H1 (cell line): ENCODE measurements at regions not wholly inside any gene's neighbourhood (a gene's known extent, or its start where the extent isn't known, plus 50 kb on each side); places are given as distances from the start of the nearest gene placed in this dataset.

Experiments
- CTCF ChIA-PET: fragments of 300-600 bp; sonication (Branson Sonifier 250); formaldehyde crosslinking; loops from one replicate; lab custom pipeline; 2021; ENCODE audit not compliant: partially characterized antibody; lab: Charles Lee
- POLR2A ChIA-PET: fragments of 300-600 bp; sonication (Branson Sonifier 250); formaldehyde crosslinking; loops from one replicate; lab custom pipeline; 2021; ENCODE audit warnings: inconsistent platforms; ENCODE audit not compliant: partially characterized antibody; lab: Charles Lee
- DNase-seq, 2 experiments: peaks; one replicate each; pipeline versions ENCODE4 v3.0.0 to v3.0.0-alpha.2; 2010 to 2022; ENCODE audit warnings: low spot score in 2 of 2, low read depth in 1 of 2, mixed read lengths in 1 of 2
- FAIRE-seq: peaks from 2 replicates; lab custom pipeline; 2011; peaks lifted over from hg19 to GRCh38; lab: Jason Lieb, UNC
- H2AFZ ChIP-seq: 2 replicates; pipeline ENCODE4 v1.8.1; 2012; ENCODE audit warnings: low read length, inconsistent platforms
- H2AK5ac ChIP-seq: 2 replicates; pipeline ENCODE4 v1.6.1; 2013; ENCODE audit warnings: low read depth, low read length
- H2BK120ac ChIP-seq: replicated peaks from 2 replicates; pipeline ENCODE3; 2013; ENCODE audit warnings: low read depth, low read length, inconsistent platforms
- H2BK12ac ChIP-seq: 2 replicates; pipeline ENCODE4 v1.6.1; 2013; ENCODE audit warnings: low read depth, low read length
- H2BK15ac ChIP-seq: 2 replicates; pipeline ENCODE4 v1.6.1; 2013; ENCODE audit warnings: low read length
- H2BK20ac ChIP-seq: 2 replicates; pipeline ENCODE4 v1.6.1; 2013; ENCODE audit warnings: low read length
- H2BK5ac ChIP-seq: 2 replicates; pipeline ENCODE4 v1.6.1; 2013; ENCODE audit warnings: low read depth, low read length
- H3K14ac ChIP-seq: 2 replicates; pipeline ENCODE4 v1.6.1; 2013; ENCODE audit warnings: inconsistent platforms; ENCODE audit not compliant: insufficient read length
- H3K18ac ChIP-seq: 2 replicates; pipeline ENCODE4 v1.6.1; 2013; ENCODE audit warnings: low read length; ENCODE audit errors: extremely low read depth
- H3K23ac ChIP-seq: 2 replicates; pipeline ENCODE4 v1.6.1; 2013; ENCODE audit warnings: inconsistent platforms; ENCODE audit not compliant: insufficient read length
- H3K23me2 ChIP-seq: 2 replicates; pipeline ENCODE4 v1.6.1; 2013; ENCODE audit warnings: low read depth, low read length
- H3K27ac ChIP-seq: 2 replicates; pipeline ENCODE4 v1.6.1; 2011; ENCODE audit warnings: low read depth, low read length, inconsistent platforms
- H3K27me3 ChIP-seq, 4 experiments: replicated peaks in 1 of 4; 1 replicate in 1 of 4; 2 replicates in 3 of 4; pipeline versions ENCODE4 v1.6.1 to v1.8.1; 2011 to 2013; ENCODE audit warnings: low read length in 3 of 4, mild to moderate bottlenecking in 3 of 4, inconsistent platforms in 2 of 4, mixed read lengths in 2 of 4, moderate library complexity in 1 of 4; ENCODE audit not compliant: control insufficient read depth in 3 of 4, insufficient read depth in 3 of 4; ENCODE audit errors: extremely low read depth in 1 of 4
- H3K36me3 ChIP-seq, 4 experiments: 2 replicates each; pipeline versions ENCODE4 v1.6.1 to v1.8.1; 2011 to 2013; ENCODE audit warnings: mild to moderate bottlenecking in 4 of 4, low read length in 3 of 4, moderate library complexity in 2 of 4, control low read depth in 1 of 4, inconsistent platforms in 1 of 4; ENCODE audit not compliant: insufficient read depth in 4 of 4, control insufficient read depth in 2 of 4
- H3K4ac ChIP-seq: replicated peaks from 2 replicates; pipeline ENCODE3; 2013; ENCODE audit warnings: low read length, low read depth, mixed read lengths, inconsistent platforms; ENCODE audit not compliant: insufficient read length
- H3K4me1 ChIP-seq, 4 experiments: replicated peaks in 1 of 4; 1 replicate in 1 of 4; 2 replicates in 3 of 4; pipeline versions ENCODE4 v1.6.1 to v1.8.1; 2011 to 2013; ENCODE audit warnings: low read length in 3 of 4, inconsistent platforms in 2 of 4, mixed read lengths in 1 of 4; ENCODE audit not compliant: insufficient read depth in 4 of 4, control insufficient read depth in 3 of 4
- H3K4me2 ChIP-seq, 2 experiments: 2 replicates each; pipeline versions ENCODE4 v1.6.1 to v1.8.1; 2011 to 2013; ENCODE audit warnings: low read depth in 2 of 2, low read length in 2 of 2, control low read depth in 1 of 2, inconsistent platforms in 1 of 2, mild to moderate bottlenecking in 1 of 2; ENCODE audit not compliant: insufficient read depth in 1 of 2
- H3K4me3 ChIP-seq, 4 experiments: fragments of 200-600, 300-600 bp in 1 of 4; sonication (generic), shearing (Covaris generic), sonication (Bioruptor Twin) in 1 of 4; 2 replicates each; pipeline versions ENCODE4 v1.5.1 to v1.8.1; 2011 to 2016; ENCODE audit warnings: low read length in 4 of 4, low read depth in 3 of 4, control low read depth in 2 of 4, inconsistent platforms in 2 of 4, mild to moderate bottlenecking in 2 of 4, mixed read lengths in 1 of 4, moderate library complexity in 1 of 4; ENCODE audit not compliant: insufficient read depth in 2 of 4; ENCODE audit errors: extremely low read depth in 1 of 4
- H3K56ac ChIP-seq: replicated peaks from 2 replicates; pipeline ENCODE3; 2013; ENCODE audit warnings: low read depth, mild to moderate bottlenecking, mixed read lengths, low read length, inconsistent platforms; ENCODE audit not compliant: insufficient read length
- H3K79me1 ChIP-seq: 2 replicates; pipeline ENCODE4 v1.6.1; 2013; ENCODE audit warnings: low read depth, low read length, control low read depth
- H3K79me2 ChIP-seq, 2 experiments: 2 replicates each; pipeline versions ENCODE4 v1.6.1 to v1.8.1; 2012 to 2013; ENCODE audit warnings: low read length in 2 of 2, mild to moderate bottlenecking in 2 of 2, inconsistent platforms in 1 of 2; ENCODE audit not compliant: insufficient read depth in 2 of 2, control insufficient read depth in 1 of 2
- H3K9ac ChIP-seq, 4 experiments: replicated peaks in 1 of 4; 1 replicate in 1 of 4; 2 replicates in 3 of 4; pipeline versions ENCODE4 v1.6.1 to v1.8.1; 2011 to 2013; ENCODE audit warnings: low read depth in 3 of 4, low read length in 3 of 4, control low read depth in 2 of 4, mild to moderate bottlenecking in 2 of 4, moderate library complexity in 2 of 4, inconsistent platforms in 1 of 4; ENCODE audit errors: extremely low read depth in 1 of 4
- H3K9me3 ChIP-seq, 2 experiments: 2 replicates each; pipeline versions ENCODE4 v1.6.1 to v1.8.1; 2012 to 2013; ENCODE audit warnings: mild to moderate bottlenecking in 2 of 2, moderate library complexity in 2 of 2, control low read depth in 1 of 2, inconsistent platforms in 1 of 2, low read depth in 1 of 2, low read length in 1 of 2, mixed read lengths in 1 of 2; ENCODE audit not compliant: insufficient read depth in 2 of 2
- H4K20me1 ChIP-seq, 2 experiments: replicated peaks in 1 of 2; 2 replicates each; pipeline versions ENCODE3 to v1.8.1; 2011 to 2013; ENCODE audit warnings: inconsistent platforms in 2 of 2, low read length in 2 of 2, mild to moderate bottlenecking in 1 of 2; ENCODE audit not compliant: insufficient read depth in 2 of 2, control insufficient read depth in 1 of 2
- H4K5ac ChIP-seq: 2 replicates; pipeline ENCODE4 v1.6.1; 2013; ENCODE audit warnings: low read length, low read depth, mixed read lengths, inconsistent platforms; ENCODE audit not compliant: insufficient read length
- H4K8ac ChIP-seq: 2 replicates; pipeline ENCODE4 v1.8.0; 2013; ENCODE audit warnings: mild to moderate bottlenecking, moderate library complexity, low read length, inconsistent platforms; ENCODE audit not compliant: insufficient read depth; ENCODE audit errors: extremely low read depth
- H4K91ac ChIP-seq: replicated peaks from 2 replicates; pipeline ENCODE3; 2013; ENCODE audit warnings: low read length, mixed read lengths, inconsistent platforms; ENCODE audit not compliant: insufficient read length
- ATF3 ChIP-seq: IDR thresholded peaks from 2 replicates; pipeline ENCODE4 v1.6.1; 2011; ENCODE audit warnings: low read depth, mild to moderate bottlenecking, low read length; ENCODE audit not compliant: insufficient read depth
- BACH1 ChIP-seq: IDR thresholded peaks from 2 replicates; pipeline ENCODE4 v1.6.1; 2012; ENCODE audit warnings: low read length, improper control_type of control experiment
- CEBPB ChIP-seq: IDR thresholded peaks from 2 replicates; pipeline ENCODE4 v1.6.1; 2012; ENCODE audit warnings: low read depth, low read length
- CHD1 ChIP-seq: IDR thresholded peaks from 2 replicates; pipeline ENCODE4 v1.6.1; 2012; ENCODE audit warnings: low read depth, low read length, improper control_type of control experiment
- EGR1 ChIP-seq: IDR thresholded peaks from 2 replicates; pipeline ENCODE4 v1.6.1; 2011; ENCODE audit warnings: low read depth, low read length, borderline replicate concordance
- EZH2 ChIP-seq: fragments of 200-600 bp; sonication (generic); IDR thresholded peaks from 2 replicates; pipeline ENCODE4 v1.7.1; 2012; ENCODE audit warnings: low read depth, mild to moderate bottlenecking, moderate library complexity, low read length, inconsistent platforms; ENCODE audit not compliant: severe bottlenecking
- GABPA ChIP-seq: IDR thresholded peaks from 2 replicates; pipeline ENCODE4 v1.6.1; 2011; ENCODE audit warnings: mild to moderate bottlenecking, low read length, moderate library complexity, borderline replicate concordance; ENCODE audit not compliant: insufficient read depth
- GTF2F1 ChIP-seq: IDR thresholded peaks from 2 replicates; pipeline ENCODE4 v1.6.1; 2012; ENCODE audit warnings: low read depth, low read length, improper control_type of control experiment, borderline replicate concordance
- MAFK ChIP-seq: IDR thresholded peaks from 2 replicates; pipeline ENCODE4 v1.6.1; 2012; ENCODE audit warnings: low read depth, mild to moderate bottlenecking, improper control_type of control experiment, low read length
- POU5F1 ChIP-seq: IDR thresholded peaks from 2 replicates; pipeline ENCODE4 v1.6.1; 2011; ENCODE audit warnings: low read depth, mild to moderate bottlenecking, low read length, moderate library complexity
- SIN3A ChIP-seq, 2 experiments: IDR thresholded peaks in 1 of 2; conservative IDR thresholded peaks in 1 of 2; 2 replicates each; pipeline ENCODE4 v1.6.1; 2011 to 2012; ENCODE audit warnings: low read length in 2 of 2, improper control_type of control experiment in 1 of 2, low read depth in 1 of 2, mild to moderate bottlenecking in 1 of 2
- SUZ12 ChIP-seq: fragments of 200-600 bp; sonication (generic); IDR thresholded peaks from 2 replicates; pipeline ENCODE4 v1.6.1; 2012; ENCODE audit warnings: mild to moderate bottlenecking, inconsistent platforms, low read length, moderate library complexity, mixed read lengths
- TEAD4 ChIP-seq: IDR thresholded peaks from 2 replicates; pipeline ENCODE4 v1.6.1; 2012; ENCODE audit warnings: low read depth, low read length, inconsistent platforms, mixed read lengths
- YY1 ChIP-seq: IDR thresholded peaks from 2 replicates; pipeline ENCODE4 v1.6.1; 2011; ENCODE audit warnings: low read depth, mild to moderate bottlenecking, low read length
- WGBS, 2 experiments: shearing (Covaris generic) in 1 of 2; methylation state at CpG; one replicate each; pipeline versions ENCODE4 v1.1.6 to v1.1.7; 2013 to 2015; ENCODE audit warnings: low lambda C conversion rate in 2 of 2, mixed read lengths in 2 of 2, inconsistent platforms in 1 of 2, low coverage in 1 of 2, missing lambda C conversion rate in 1 of 2; ENCODE audit not compliant: insufficient replicate concordance in 2 of 2, insufficient coverage in 1 of 2, insufficient read length in 1 of 2; ENCODE audit errors: extremely low coverage in 1 of 2, missing lambda C conversion rate in 1 of 2; 5-methylcytosine and 5-hydroxymethylcytosine counted together

- H3K4ac ChIP-seq: no peak overlapping the region
- FAIRE-seq (no peak), DNase-seq (no peak)
- H3K27ac ChIP-seq: no peak overlapping the region
- ChIA-PET CTCF (no interaction called here), POLR2A (no interaction called here)
- H2BK5ac ChIP-seq: no peak overlapping the region
- H3K14ac ChIP-seq: no peak overlapping the region
- H3K4me2 ChIP-seq: no peak overlapping the region
- H3K79me2 ChIP-seq: no peaks in the 10 kb centered on the region
- no peak overlapping the region for H2BK12ac ChIP-seq
- H2AFZ ChIP-seq: no peak overlapping the region
- TF ChIP-seq EGR1: no peak
- TF ChIP-seq BACH1: no peak
- TF ChIP-seq TEAD4: no peak
- no peak for TF ChIP-seq GABPA
- no peak for TF ChIP-seq SIN3A (conservative IDR thresholded peaks at IDR 0.05 in 1 of 2, IDR thresholded peaks at IDR 0.05 in 1 of 2; ENCODE audit: low read depth in 1 of 2, low read length in 2 of 2)
- no peak for TF ChIP-seq SUZ12
- no peak for TF ChIP-seq ATF3
- TF ChIP-seq CEBPB: no peak
- no peak for TF ChIP-seq POU5F1
- TF ChIP-seq MAFK: no peak
- no peak for TF ChIP-seq CHD1
- TF ChIP-seq YY1: no peak
- TF ChIP-seq EZH2: no peak
- TF ChIP-seq GTF2F1: no peak
- H3K9me3 ChIP-seq: no peaks in the 10 kb centered on the region
- H3K18ac ChIP-seq: no peak overlapping the region
- H4K91ac ChIP-seq: no peak overlapping the region
- H3K23ac ChIP-seq: no peak overlapping the region
- no peak overlapping the region for H3K56ac ChIP-seq
- no peaks in the 10 kb centered on the region for H3K23me2 ChIP-seq
- H2BK120ac ChIP-seq: no peak overlapping the region
- no peak overlapping the region for H3K4me3 ChIP-seq
- H2BK15ac ChIP-seq: no peak overlapping the region
- H4K8ac ChIP-seq: no peak overlapping the region
- no peak overlapping the region for H3K9ac ChIP-seq
- no peak overlapping the region for H2AK5ac ChIP-seq
- H4K5ac ChIP-seq: no peak overlapping the region
- no peaks in the 10 kb centered on the region; a peak in 1 of 8 replicates for H3K36me3 ChIP-seq
- no peaks in the 10 kb centered on the region for H3K79me1 ChIP-seq
- no peaks in the 10 kb centered on the region for H3K27me3 ChIP-seq
- no peaks in the 10 kb centered on the region for H4K20me1 ChIP-seq
- peaks cover 0 to 11% (median 2%) of the 10 kb centered on the region in 4 experiments; a peak in 2 of 7 replicates for H3K4me1 ChIP-seq
- 94% methylated on average over 4 of the region's 4 CpGs; no CpG with 5 or more reads in 1 of the 2 experiments for WGBS, 2 experiments
- no peak overlapping the region for H2BK20ac ChIP-seq
Observed at GRCh38 chr3:96259-96658, 100.3 kb upstream of the CHL1 start.
